ENCODE measurements at regions not wholly inside any gene's neighbourhood (a gene's known extent, or its start where the extent isn't known, plus 50 kb on each side); places are given as distances from the start of the nearest gene placed in this dataset.

GRCh38 chr12:98259693-98260092 lies 255.7 kb upstream of the TMPO start:
- Histone ChIP-seq H3K4me1 (ENCODE audit: control insufficient read depth, extremely low read depth, insufficient read depth, low read length) (no peaks in the 10 kb centered on the region), H2AFZ (ENCODE audit: control insufficient read depth, low read length) (no peak overlapping the region), H4K20me1 (ENCODE audit: control insufficient read depth, extremely low read depth, insufficient read depth, low read length) (no peaks in the 10 kb centered on the region), H3K9ac (ENCODE audit: control insufficient read depth, extremely low read depth, insufficient read depth, low read length) (no peak overlapping the region), H3K27me3 (ENCODE audit: control insufficient read depth, extremely low read depth, insufficient read depth, low read length) (no peaks in the 10 kb centered on the region), H3K4me2 (ENCODE audit: control insufficient read depth, extremely low read depth, insufficient read depth, low read depth, low read length) (no peak overlapping the region), H3K36me3 (ENCODE audit: control insufficient read depth in 2 of 2, extremely low read depth in 1 of 2, insufficient read depth in 2 of 2, low read length in 2 of 2) (no peaks in the 10 kb centered on the region), H3K27ac (ENCODE audit: control insufficient read depth, insufficient read depth, low read length) (no peak overlapping the region), H3K9me1 (ENCODE audit: control insufficient read depth, extremely low read depth, insufficient read depth, low read length) (no peaks in the 10 kb centered on the region), H3K79me2 (ENCODE audit: control insufficient read depth, insufficient read depth, low read length) (no peaks in the 10 kb centered on the region), H3K4me3 (ENCODE audit: control insufficient read depth in 2 of 3, extremely low read depth in 1 of 3, insufficient read depth in 2 of 3, low read depth in 1 of 3, low read length in 3 of 3) (no peak overlapping the region), H3K9me3 (ENCODE audit: control insufficient read depth, low read depth, low read length) (no peaks in the 10 kb centered on the region)
- no peak for FAIRE-seq
- TF ChIP-seq EZH2 (IDR thresholded peaks at IDR 0.05; ENCODE audit: low read length), result no peak
- no peak for TF ChIP-seq CTCF (optimal IDR thresholded peaks at IDR 0.05 in 1 of 3, IDR thresholded peaks at IDR 0.05 in 1 of 3, conservative IDR thresholded peaks at IDR 0.05 in 1 of 3; ENCODE audit: extremely low read depth in 1 of 3, insufficient read depth in 2 of 3, low read length in 3 of 3)
- DNase-seq (ENCODE audit: low read depth, low spot score), result no peak
- dilution Hi-C loops (cut with MboI; ENCODE audit: extremely low pct_ligation_motif_present, low sequenced_read_pairs), result no loop called here

GRCh38 chr12:98260276-98260675 lies 255.1 kb upstream of the TMPO start:
- H3K36me3 ChIP-seq (ENCODE audit: control insufficient read depth in 2 of 2, extremely low read depth in 1 of 2, insufficient read depth in 2 of 2, low read length in 2 of 2), result no peaks in the 10 kb centered on the region
- no peak overlapping the region for H3K27ac ChIP-seq (ENCODE audit: control insufficient read depth, insufficient read depth, low read length)
- H3K27me3 ChIP-seq (ENCODE audit: control insufficient read depth, extremely low read depth, insufficient read depth, low read length), result no peaks in the 10 kb centered on the region
- H2AFZ ChIP-seq (ENCODE audit: control insufficient read depth, low read length), result no peak overlapping the region
- DNase-seq (ENCODE audit: low read depth, low spot score) (no peak), FAIRE-seq (no peak)
- no peaks in the 10 kb centered on the region for H3K9me3 ChIP-seq (ENCODE audit: control insufficient read depth, low read depth, low read length)
- no peak overlapping the region for H3K9ac ChIP-seq (ENCODE audit: control insufficient read depth, extremely low read depth, insufficient read depth, low read length)
- no peaks in the 10 kb centered on the region for H3K4me1 ChIP-seq (ENCODE audit: control insufficient read depth, extremely low read depth, insufficient read depth, low read length)
- H3K9me1 ChIP-seq (ENCODE audit: control insufficient read depth, extremely low read depth, insufficient read depth, low read length), result no peaks in the 10 kb centered on the region
- TF ChIP-seq CTCF (optimal IDR thresholded peaks at IDR 0.05 in 1 of 3, IDR thresholded peaks at IDR 0.05 in 1 of 3, conservative IDR thresholded peaks at IDR 0.05 in 1 of 3; ENCODE audit: extremely low read depth in 1 of 3, insufficient read depth in 2 of 3, low read length in 3 of 3), result no peak
- no peak for TF ChIP-seq EZH2 (IDR thresholded peaks at IDR 0.05; ENCODE audit: low read length)
- H3K79me2 ChIP-seq (ENCODE audit: control insufficient read depth, insufficient read depth, low read length), result no peaks in the 10 kb centered on the region
- dilution Hi-C loops (cut with MboI; ENCODE audit: extremely low pct_ligation_motif_present, low sequenced_read_pairs), result no loop called here
- H3K4me3 ChIP-seq (ENCODE audit: control insufficient read depth in 2 of 3, extremely low read depth in 1 of 3, insufficient read depth in 2 of 3, low read depth in 1 of 3, low read length in 3 of 3), result no peak overlapping the region
- H3K4me2 ChIP-seq (ENCODE audit: control insufficient read depth, extremely low read depth, insufficient read depth, low read depth, low read length), result no peak overlapping the region
- H4K20me1 ChIP-seq (ENCODE audit: control insufficient read depth, extremely low read depth, insufficient read depth, low read length), result no peaks in the 10 kb centered on the region

Data from keratinocyte (primary cell).